HFF-Myc (cell line): ENCODE measurements at regions not wholly inside any gene's neighbourhood (a gene's known extent, or its start where the extent isn't known, plus 50 kb on each side); places are given as distances from the start of the nearest gene placed in this dataset.

Source experiments
- DNase-seq: peaks from one replicate; pipeline ENCODE4 v3.0.0-alpha.2; 2011; ENCODE audit warnings: low read depth; ENCODE audit errors: extremely low read depth
- H3K4me3 ChIP-seq: replicated peaks from 2 replicates; pipeline ENCODE4 v1.5.1; 2011; ENCODE audit warnings: low read depth, mild to moderate bottlenecking, control low read depth, low read length
- CTCF ChIP-seq: IDR thresholded peaks from 2 replicates; pipeline ENCODE4 v1.5.1; 2012; ENCODE audit warnings: mild to moderate bottlenecking, low read depth, low read length, control low read depth; ENCODE audit errors: missing control alignments

- H3K4me3 ChIP-seq, result no peak overlapping the region
- TF ChIP-seq CTCF, result no peak
- no peak for DNase-seq
Measured at GRCh38 chr14:42013559-42013958, 406.9 kb downstream of the LRFN5 start.

- no peak for TF ChIP-seq CTCF
- DNase-seq, result no peak
- H3K4me3 ChIP-seq, result no peak overlapping the region
Measured at GRCh38 chr14:42013153-42013552, 406.5 kb downstream of the LRFN5 start.

GRCh38 chr14:42011221-42011620, 404.5 kb downstream of the LRFN5 start:
- H3K4me3 ChIP-seq, result no peak overlapping the region
- DNase-seq, result no peak
- TF ChIP-seq CTCF, result no peak

GRCh38 chr14:42004321-42004720, 397.6 kb downstream of the LRFN5 start:
- no peak overlapping the region for H3K4me3 ChIP-seq
- no peak for TF ChIP-seq CTCF
- no peak for DNase-seq

GRCh38 chr14:42002141-42002540, 395.5 kb downstream of the LRFN5 start:
- TF ChIP-seq CTCF, result no peak
- no peak for DNase-seq
- H3K4me3 ChIP-seq, result no peak overlapping the region

- H3K4me3 ChIP-seq, result no peak overlapping the region
- DNase-seq, result no peak
- TF ChIP-seq CTCF, result no peak
Measured at GRCh38 chr14:42001431-42001830, 394.8 kb downstream of the LRFN5 start.

- TF ChIP-seq CTCF, result no peak
- H3K4me3 ChIP-seq, result no peak overlapping the region
Measured at GRCh38 chr14:42000450-42000849, 393.8 kb downstream of the LRFN5 start.

More at GRCh38 chr14:42000450-42000849, 393.8 kb downstream of the LRFN5 start:
- DNase-seq, result no peak
